ENCODE measurements at regions not wholly inside any gene's neighbourhood (a gene's known extent, or its start where the extent isn't known, plus 50 kb on each side); places are given as distances from the start of the nearest gene placed in this dataset.

- H3K27ac ChIP-seq: no peak overlapping the region
- H3K36me3 ChIP-seq: no peaks in the 10 kb centered on the region
- no peaks in the 10 kb centered on the region for H3K27me3 ChIP-seq
- no peaks in the 10 kb centered on the region for H3K4me1 ChIP-seq
- TF ChIP-seq POLR2AphosphoS5 (IDR thresholded peaks at IDR 0.05) (no peak), CTCF (IDR thresholded peaks at IDR 0.05) (no peak), POLR2A (IDR thresholded peaks at IDR 0.05) (no peak), EP300 (IDR thresholded peaks at IDR 0.05) (no peak)
- H3K9me3 ChIP-seq: no peaks in the 10 kb centered on the region
- intact Hi-C loops (cut with DNase I): no loop called here
- no peak overlapping the region for H3K4me3 ChIP-seq
- WGBS, 2 donors: 83 to 86% methylated on average over 8 of the region's 8 CpGs
- no peak for DNase-seq
Observed at GRCh38 chr3:66133853-66134445, 86.9 kb upstream of the SLC25A26 start.

- TF ChIP-seq POLR2AphosphoS5 (IDR thresholded peaks at IDR 0.05): no peak
- DNase-seq: no peak
- no peak overlapping the region for H3K4me3 ChIP-seq
- H3K36me3 ChIP-seq: no peaks in the 10 kb centered on the region
- no peaks in the 10 kb centered on the region for H3K4me1 ChIP-seq
- H3K9me3 ChIP-seq: no peaks in the 10 kb centered on the region
- no peak overlapping the region for H3K27ac ChIP-seq
- 90 to 93% methylated on average over 6 of the region's 6 CpGs for WGBS, 2 donors
- H3K27me3 ChIP-seq: no peaks in the 10 kb centered on the region
- intact Hi-C loops (cut with DNase I): no loop called here
Observed at GRCh38 chr3:66133050-66133757, 87.6 kb upstream of the SLC25A26 start.

GRCh38 chr3:66128623-66129022, 89.9 kb upstream of the MAGI1 start:
- Histone ChIP-seq H3K4me1 (no peaks in the 10 kb centered on the region), H3K27ac (no peak overlapping the region), H3K4me3 (no peak overlapping the region), H3K27me3 (no peaks in the 10 kb centered on the region), H3K9me3 (no peaks in the 10 kb centered on the region), H3K36me3 (no peaks in the 10 kb centered on the region)
- no peak for DNase-seq
- intact Hi-C loops (cut with DNase I): no loop called here
- no peak for TF ChIP-seq EP300 (IDR thresholded peaks at IDR 0.05)
- TF ChIP-seq POLR2A (IDR thresholded peaks at IDR 0.05): no peak
- TF ChIP-seq POLR2AphosphoS5 (IDR thresholded peaks at IDR 0.05): no peak
- no peak for TF ChIP-seq CTCF (IDR thresholded peaks at IDR 0.05)
- 61 to 75% methylated on average over 1 of the region's 1 CpG for WGBS, 2 donors

- 61 to 87% methylated on average over 6 of the region's 6 CpGs for WGBS, 2 donors
- Histone ChIP-seq H3K27me3 (no peaks in the 10 kb centered on the region), H3K36me3 (no peaks in the 10 kb centered on the region), H3K27ac (no peak overlapping the region), H3K9me3 (no peaks in the 10 kb centered on the region), H3K4me1 (peaks cover 0 to 6% (median 1%) of the 10 kb centered on the region in 4 donors), H3K4me3 (no peak overlapping the region)
- intact Hi-C loops (cut with DNase I): no loop called here
- TF ChIP-seq POLR2AphosphoS5 (IDR thresholded peaks at IDR 0.05) (no peak), CTCF (IDR thresholded peaks at IDR 0.05) (no peak), EP300 (IDR thresholded peaks at IDR 0.05) (no peak), POLR2A (IDR thresholded peaks at IDR 0.05) (no peak)
- no peak for DNase-seq
Observed at GRCh38 chr3:66121318-66121717, 82.6 kb upstream of the MAGI1 start.

- peak overlapping the region in 3 of 4 donors; percentile 58 to 70 (median 60) for H3K27ac ChIP-seq
- peak; percentile 66 for DNase-seq
- H3K36me3 ChIP-seq: no peaks in the 10 kb centered on the region
- H3K4me3 ChIP-seq: no peak overlapping the region
- TF ChIP-seq POLR2AphosphoS5 (IDR thresholded peaks at IDR 0.05): peak in 2 of 4 donors; percentile 37 to 70
- peak in 1 of 4 donors; percentile 30 for TF ChIP-seq EP300 (IDR thresholded peaks at IDR 0.05)
- TF ChIP-seq CTCF (IDR thresholded peaks at IDR 0.05): no peak
- no peaks in the 10 kb centered on the region for H3K9me3 ChIP-seq
- intact Hi-C loops (cut with DNase I): no loop called here
- H3K27me3 ChIP-seq: no peaks in the 10 kb centered on the region
- H3K4me1 ChIP-seq: peaks cover 0 to 16% (median 6%) of the 10 kb centered on the region in 4 donors
- WGBS, 2 donors: 67 to 87% methylated on average over 6 of the region's 6 CpGs
Observed at GRCh38 chr3:66115858-66116654, 77.3 kb upstream of the MAGI1 start.

All from sigmoid colon (tissue), 6 donors.